Mesodermal cell (in vitro differentiated cells): ENCODE measurements at regions not wholly inside any gene's neighbourhood (a gene's known extent, or its start where the extent isn't known, plus 50 kb on each side); places are given as distances from the start of the nearest gene placed in this dataset.

Experiments
- H3K27ac ChIP-seq: 2 replicates; pipeline ENCODE4 v1.7.0; 2013; ENCODE audit warnings: mild to moderate bottlenecking, low read depth, low read length, moderate library complexity; ENCODE audit not compliant: severe bottlenecking
- H3K36me3 ChIP-seq: 2 replicates; pipeline ENCODE4 v1.7.1; 2013; ENCODE audit warnings: mild to moderate bottlenecking, low read length, moderate library complexity; ENCODE audit not compliant: control insufficient read depth, insufficient read depth
- H3K4me1 ChIP-seq: one replicate; pipeline ENCODE4 v1.7.1; 2013; ENCODE audit warnings: mild to moderate bottlenecking, low read length; ENCODE audit not compliant: insufficient read depth, control insufficient read depth, poor library complexity, severe bottlenecking
- H3K4me3 ChIP-seq: 2 replicates; pipeline ENCODE4 v1.7.0; 2013; ENCODE audit warnings: low read length, control low read depth, mild to moderate bottlenecking; ENCODE audit not compliant: insufficient read depth, poor library complexity, severe bottlenecking; ENCODE audit errors: extremely low read depth
- H3K9me3 ChIP-seq: 2 replicates; pipeline ENCODE4 v1.7.1; 2013; ENCODE audit warnings: mild to moderate bottlenecking, low read length, moderate library complexity; ENCODE audit not compliant: control insufficient read depth
- WGBS, 2 experiments: methylation state at CpG; one replicate each; pipeline ENCODE4 v1.1.5; 2013; ENCODE audit warnings: missing lambda C conversion rate in 2 of 2; ENCODE audit not compliant: insufficient coverage in 2 of 2; 5-methylcytosine and 5-hydroxymethylcytosine counted together

DNA sequence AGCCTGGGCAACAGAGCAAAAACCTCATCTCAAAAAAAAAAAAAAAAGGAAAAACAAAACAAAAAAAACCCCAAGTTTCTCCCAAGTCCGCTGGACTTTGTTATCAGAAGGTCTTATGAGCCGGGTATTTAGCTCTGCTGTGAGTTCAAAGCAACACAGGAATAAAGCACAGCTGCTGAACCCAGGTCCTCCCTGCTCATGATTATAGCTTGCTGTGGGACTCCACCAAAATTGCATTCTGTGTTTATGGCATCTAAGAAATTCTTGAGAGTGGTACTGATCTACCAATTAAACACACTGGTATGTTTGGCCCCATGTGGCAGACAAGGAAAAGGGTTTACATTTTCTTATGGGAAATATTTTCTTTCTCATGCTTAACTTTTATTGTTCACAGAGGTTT is 93.6 kb upstream of the NEDD9 start:
- H3K36me3 ChIP-seq = no peaks in the 10 kb centered on the region
- H3K9me3 ChIP-seq = no peaks in the 10 kb centered on the region
- H3K4me3 ChIP-seq = no peak overlapping the region
- H3K27ac ChIP-seq = no peak overlapping the region
- 100% methylated on average over 1 to 2 of the region's 2 CpGs for WGBS, 2 experiments
- peaks cover 11% of the 10 kb centered on the region for H3K4me1 ChIP-seq

DNA sequence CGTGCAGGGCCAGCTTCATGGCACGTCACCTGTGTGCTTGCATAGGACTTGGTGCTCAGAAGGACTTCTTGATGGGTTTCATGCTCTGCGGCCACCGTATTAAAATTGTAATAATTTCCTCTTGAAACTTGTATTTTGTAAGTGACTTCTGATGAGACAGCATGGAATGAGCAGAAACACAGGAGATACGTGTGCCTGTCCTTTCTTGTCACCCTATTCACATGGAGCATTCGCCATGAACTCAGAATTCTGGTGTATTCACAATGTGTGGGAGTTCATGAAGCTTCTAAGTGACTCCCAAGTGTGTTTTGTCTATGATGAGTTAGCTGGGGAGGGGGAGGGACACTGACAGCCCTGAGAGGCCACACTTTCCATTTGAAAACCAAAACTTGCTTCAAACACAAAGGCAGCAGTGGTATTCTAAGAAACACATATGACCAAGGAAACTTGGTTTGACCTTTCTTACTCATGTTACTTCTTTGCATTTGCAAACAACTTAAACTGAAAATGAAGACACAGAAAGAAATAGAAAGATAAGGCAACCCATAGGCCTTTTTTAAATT is 92.1 kb upstream of the NEDD9 start:
- Histone ChIP-seq H3K4me1 (peaks cover 4% of the 10 kb centered on the region), H3K9me3 (no peaks in the 10 kb centered on the region), H3K36me3 (no peaks in the 10 kb centered on the region), H3K27ac (no peak overlapping the region), H3K4me3 (no peak overlapping the region)
- WGBS, 2 experiments = 95 to 100% methylated on average over 6 of the region's 6 CpGs

DNA sequence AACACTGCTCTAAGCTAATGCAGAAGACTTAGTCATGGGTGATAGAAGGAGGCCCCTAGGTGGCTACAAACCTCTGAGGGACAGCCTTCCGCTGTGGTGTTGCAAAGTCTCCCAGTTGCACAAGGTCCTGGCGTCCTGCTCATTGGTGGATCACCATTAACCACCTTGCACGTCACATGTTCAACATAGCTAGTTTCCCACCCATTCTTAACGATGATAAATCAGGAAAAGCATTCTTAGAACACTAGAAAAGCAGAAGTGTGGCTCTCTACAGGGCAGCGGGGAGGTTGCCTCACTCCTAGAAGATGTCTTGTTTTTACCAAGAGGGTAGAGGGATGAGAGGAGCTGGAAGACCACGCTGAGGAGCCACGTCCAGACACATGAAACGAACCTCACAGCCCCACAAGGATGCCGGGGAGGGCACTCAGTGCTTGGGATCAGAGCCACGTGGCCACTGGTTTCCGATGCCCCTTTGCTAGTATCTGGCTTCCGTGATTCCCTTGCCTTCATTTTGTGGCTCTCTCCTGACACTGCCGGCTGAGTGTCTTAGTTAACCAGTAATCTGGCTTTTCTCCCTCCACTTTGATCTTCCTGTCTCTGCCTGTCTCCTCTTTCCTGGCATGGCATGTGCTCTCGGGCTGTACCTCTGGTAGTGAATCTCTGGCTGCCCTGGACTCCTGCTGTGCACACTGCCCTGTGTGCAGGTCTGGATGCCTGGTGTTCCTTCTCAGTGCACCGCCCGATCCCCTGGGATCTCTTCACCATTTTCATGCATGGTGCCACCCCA is 91.4 kb upstream of the NEDD9 start:
- Histone ChIP-seq H3K4me3 (no peak overlapping the region), H3K27ac (no peak overlapping the region), H3K4me1 (peaks cover 6% of the 10 kb centered on the region), H3K9me3 (no peaks in the 10 kb centered on the region), H3K36me3 (no peaks in the 10 kb centered on the region)
- WGBS, 2 experiments = 90 to 91% methylated on average over 14 of the region's 16 CpGs

DNA sequence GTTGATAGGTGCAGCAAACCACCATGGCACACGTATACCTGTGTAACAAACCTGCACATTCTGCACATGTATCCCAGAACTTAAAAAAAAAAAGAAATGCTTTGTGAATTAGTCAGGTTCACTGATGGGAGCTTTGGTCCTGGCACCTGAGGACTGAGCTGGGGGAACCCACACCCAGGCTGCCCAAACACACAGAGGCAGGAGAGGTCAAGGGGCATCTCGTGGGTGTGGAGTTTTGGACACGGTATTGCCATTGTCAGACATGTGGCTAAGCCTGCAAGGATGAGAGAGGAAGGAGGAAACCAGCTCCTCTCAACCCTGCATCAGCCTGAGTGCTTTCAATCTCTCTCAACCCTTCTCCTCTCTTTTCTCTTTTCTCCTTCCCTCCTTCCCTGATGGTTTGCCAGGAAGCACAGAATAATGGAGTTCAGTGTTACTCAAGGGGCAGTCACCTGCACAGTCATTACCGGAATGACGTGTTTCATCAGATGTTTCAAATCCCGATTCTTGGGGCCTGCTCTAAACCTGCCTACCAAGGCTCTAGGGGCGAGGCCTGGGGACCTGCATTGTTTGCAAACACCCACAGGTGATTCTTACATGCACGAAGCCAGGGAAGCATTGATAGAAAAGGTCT is 89.9 kb upstream of the NEDD9 start:
- Histone ChIP-seq H3K4me1 (peaks cover 16% of the 10 kb centered on the region), H3K27ac (no peak overlapping the region), H3K9me3 (peaks cover 4% of the 10 kb centered on the region), H3K36me3 (no peaks in the 10 kb centered on the region), H3K4me3 (no peak overlapping the region)
- WGBS, 2 experiments = 75 to 95% methylated on average over 2 to 3 of the region's 8 CpGs

DNA sequence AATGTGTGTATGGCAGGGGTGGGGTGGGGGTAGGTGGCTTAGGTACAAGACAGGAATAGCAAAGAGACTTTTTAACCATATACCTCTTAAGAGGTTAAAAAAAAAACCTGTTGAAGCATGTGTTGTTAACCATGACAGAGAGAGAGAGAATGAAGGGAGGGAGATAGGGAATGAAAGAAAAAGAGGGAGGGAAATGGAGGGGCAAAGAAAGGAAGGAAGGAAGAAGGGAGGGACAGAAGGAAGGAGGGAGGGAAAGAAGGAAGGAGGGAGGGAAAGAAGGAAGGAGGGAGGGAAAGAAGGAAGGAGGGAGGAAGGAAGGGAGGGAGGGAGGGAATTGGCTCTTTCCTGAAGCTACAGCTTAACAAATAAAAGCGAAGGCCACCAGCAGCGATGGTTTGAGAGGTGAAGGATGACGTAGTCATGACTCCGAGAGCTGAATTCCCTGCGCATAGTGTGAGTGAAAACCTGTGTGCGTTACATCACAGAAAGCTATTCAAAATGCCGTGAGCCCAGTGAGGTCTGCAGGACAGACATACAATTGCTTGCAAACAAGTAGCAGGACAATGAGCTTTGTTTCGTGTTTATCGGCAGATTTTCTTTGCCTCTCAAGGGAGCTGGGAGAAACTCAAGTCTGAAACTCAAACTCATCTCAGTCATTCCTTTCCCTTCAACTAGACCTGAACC is 88.6 kb upstream of the NEDD9 start:
- Histone ChIP-seq H3K4me3 (no peak overlapping the region), H3K27ac (no peak overlapping the region), H3K9me3 (peaks cover 4% of the 10 kb centered on the region), H3K36me3 (no peaks in the 10 kb centered on the region), H3K4me1 (peaks cover 24% of the 10 kb centered on the region)
- WGBS, 2 experiments = 86 to 93% methylated on average over 9 of the region's 9 CpGs

DNA sequence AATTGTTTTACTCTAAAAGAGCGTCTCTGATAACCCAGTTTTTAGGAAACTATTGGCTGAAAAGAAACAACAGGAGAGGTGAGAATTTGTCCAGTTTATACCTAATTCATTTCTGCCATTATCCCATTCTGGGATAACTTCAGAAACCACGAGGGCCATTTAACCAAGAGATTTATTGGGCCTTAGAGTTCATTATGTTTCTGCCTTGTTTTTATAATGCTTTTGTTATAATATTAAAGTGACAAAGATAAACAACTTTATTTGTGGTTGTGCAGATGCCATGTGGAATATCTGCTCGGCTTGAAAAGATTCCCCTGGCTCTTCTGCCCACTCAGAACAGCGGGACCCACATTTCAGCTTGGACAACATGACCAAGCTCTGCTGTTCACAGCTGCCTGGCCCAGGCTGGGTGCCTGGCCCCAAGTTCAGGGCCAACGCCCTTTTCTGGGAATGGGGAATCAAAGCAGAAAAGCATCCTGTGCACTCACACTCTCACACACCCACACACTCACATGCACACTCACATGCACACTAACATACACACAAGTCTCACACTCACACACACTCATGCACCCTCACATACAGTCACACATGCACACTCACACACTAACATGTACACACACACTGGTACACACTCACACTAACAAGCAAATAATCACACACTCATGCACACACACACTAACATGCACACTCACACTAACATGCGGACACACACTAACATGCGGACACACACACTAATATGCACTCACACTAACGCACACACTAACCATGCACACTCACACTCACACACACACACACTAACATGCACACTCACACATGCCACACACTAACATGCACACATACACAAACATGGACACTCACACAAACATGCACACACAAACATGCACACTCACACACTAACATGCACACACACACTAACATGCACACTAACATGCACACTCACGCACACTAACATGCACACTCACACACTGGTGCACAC is 86.7 kb upstream of the NEDD9 start:
- Histone ChIP-seq H3K36me3 (no peaks in the 10 kb centered on the region), H3K4me3 (no peak overlapping the region), H3K27ac (peak overlapping the region; percentile 60), H3K9me3 (peaks cover 4% of the 10 kb centered on the region), H3K4me1 (peaks cover 24% of the 10 kb centered on the region)
- 80 to 83% methylated on average over 4 to 6 of the region's 9 CpGs for WGBS, 2 experiments

DNA sequence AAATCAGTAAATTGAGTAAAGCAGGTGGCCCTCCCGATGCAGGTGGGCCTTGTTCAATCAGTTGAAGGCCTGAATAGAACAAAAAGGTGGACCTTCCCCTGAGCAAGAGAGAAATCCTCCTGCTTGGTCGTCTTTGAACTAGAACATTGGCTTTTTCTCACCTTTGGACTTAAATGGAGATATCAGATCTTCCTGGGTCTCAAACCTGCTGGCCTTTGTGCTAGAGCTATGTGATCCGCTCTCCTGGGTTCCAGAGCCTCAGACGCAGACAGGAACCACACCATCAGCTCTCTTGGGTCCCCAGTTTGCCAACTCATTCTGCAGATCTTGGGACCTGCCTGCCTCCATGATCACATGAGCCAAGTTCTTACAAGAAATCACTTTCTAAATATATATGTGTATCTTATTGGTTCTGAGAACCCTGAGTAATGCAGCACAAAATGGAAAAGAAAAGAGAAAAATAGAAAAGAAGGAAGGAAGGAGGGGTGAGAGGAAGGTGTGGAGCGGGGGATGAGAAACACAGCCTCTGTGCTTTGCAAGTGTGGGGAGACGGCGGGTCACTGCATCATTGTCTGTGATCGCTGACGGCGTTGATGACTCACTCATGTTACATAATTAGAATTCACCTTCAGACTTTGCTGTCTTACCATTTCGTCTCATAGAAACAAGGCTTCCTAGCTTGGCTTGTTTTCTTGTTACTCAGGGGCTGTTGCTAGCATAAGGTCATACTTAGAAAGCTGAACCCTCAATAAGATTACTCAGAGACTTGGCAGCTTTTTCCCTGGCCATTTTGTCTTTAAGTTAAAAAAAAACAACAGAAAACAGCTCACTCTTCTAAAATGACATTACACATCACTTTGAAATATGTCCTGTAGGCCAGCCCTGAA is 85.7 kb upstream of the NEDD9 start:
- Histone ChIP-seq H3K27ac (peak overlapping the region; percentile 60), H3K9me3 (peaks cover 4% of the 10 kb centered on the region), H3K4me1 (peaks cover 24% of the 10 kb centered on the region), H3K4me3 (no peak overlapping the region), H3K36me3 (no peaks in the 10 kb centered on the region)
- WGBS, 2 experiments = 79 to 83% methylated on average over 6 to 9 of the region's 11 CpGs

DNA sequence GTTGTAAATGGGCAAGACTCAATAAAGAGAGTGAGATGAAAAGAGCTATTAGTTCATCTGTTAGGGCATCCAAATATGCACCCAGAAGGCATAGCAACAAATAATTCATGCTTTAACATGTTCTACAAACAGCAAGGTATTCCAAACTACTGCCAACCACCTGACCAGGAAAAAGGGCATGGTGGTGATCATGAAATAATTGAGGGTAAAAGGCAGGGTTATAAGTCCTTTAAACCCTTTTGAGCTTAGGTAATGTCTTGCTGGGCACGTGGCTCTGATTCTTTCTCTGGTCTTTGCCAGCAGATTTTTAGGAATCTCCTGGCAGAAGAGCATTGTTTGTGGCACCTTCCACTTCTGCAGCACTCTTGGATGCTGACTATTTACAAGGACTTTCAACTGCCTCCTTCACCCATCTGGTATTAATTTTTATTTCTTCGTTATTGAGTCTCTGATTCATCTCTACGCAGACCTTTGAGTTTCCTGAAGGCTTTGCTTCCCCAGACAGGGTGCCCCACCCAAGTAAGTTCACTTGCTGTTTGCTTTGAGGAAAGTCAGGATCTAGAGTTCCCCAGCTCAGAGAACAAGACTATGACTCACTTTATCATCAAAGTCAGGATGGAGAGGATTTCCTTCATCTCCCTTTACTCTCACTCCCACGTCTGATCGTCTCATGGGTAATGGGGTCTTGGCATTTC is 83.4 kb upstream of the NEDD9 start:
- H3K4me1 ChIP-seq = peaks cover 24% of the 10 kb centered on the region
- peak overlapping the region; percentile 48 for H3K27ac ChIP-seq
- no peak overlapping the region for H3K4me3 ChIP-seq
- WGBS, 2 experiments = 66 to 73% methylated on average over 4 to 5 of the region's 5 CpGs
- H3K9me3 ChIP-seq = peaks cover 4% of the 10 kb centered on the region
- no peaks in the 10 kb centered on the region for H3K36me3 ChIP-seq

DNA sequence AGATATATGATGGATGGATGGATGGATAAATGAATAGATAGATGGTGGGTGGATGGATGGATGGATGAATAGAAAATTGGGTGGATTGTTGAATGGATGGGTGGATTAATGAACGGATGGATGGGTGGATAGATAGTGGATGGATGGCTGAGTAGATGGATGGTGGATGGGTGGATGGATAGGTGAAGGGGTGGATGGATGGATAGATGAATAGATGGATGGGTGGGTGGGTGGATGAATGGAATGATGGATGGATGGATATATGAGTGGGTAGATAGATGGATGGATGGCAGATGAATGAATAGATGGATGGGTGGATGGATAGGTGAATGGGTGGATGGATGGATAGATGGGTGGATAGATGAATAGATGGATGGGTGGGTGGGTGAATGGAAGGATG is 80.7 kb upstream of the NEDD9 start:
- Histone ChIP-seq H3K9me3 (peaks cover 4% of the 10 kb centered on the region), H3K27ac (no peak overlapping the region), H3K36me3 (no peaks in the 10 kb centered on the region), H3K4me3 (no peak overlapping the region), H3K4me1 (peaks cover 17% of the 10 kb centered on the region)
- WGBS, 2 experiments = 75 to 96% methylated on average over 1 of the region's 1 CpG
